ENCODE measurements at regions not wholly inside any gene's neighbourhood (a gene's known extent, or its start where the extent isn't known, plus 50 kb on each side); places are given as distances from the start of the nearest gene placed in this dataset.

GRCh38 chr1:50358962-50359361, 64.3 kb downstream of the DMRTA2 start:
- no peak for DNase-seq

DNA sequence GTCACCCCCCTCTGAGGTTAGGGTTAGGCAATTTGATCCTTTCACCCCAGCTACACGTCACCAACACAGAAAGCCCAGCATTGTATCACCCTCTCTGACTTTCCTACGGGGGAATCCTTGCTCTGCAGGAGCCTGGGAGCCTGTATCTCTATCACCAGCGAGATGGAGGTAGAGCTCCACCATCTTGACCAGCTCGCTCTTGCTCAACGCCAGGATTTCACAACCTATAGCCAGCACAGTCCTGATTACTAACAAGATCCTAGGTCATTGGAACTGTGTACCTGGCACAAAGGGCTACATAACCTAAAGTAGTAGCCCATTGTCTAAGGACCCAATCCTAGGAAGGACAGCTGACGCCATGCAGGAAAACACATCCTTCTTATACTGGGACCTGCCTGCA, 66.1 kb downstream of the DMRTA2 start:
- no peak for DNase-seq

- no peak for DNase-seq
Measured at GRCh38 chr1:50354813-50355212, 68.4 kb downstream of the DMRTA2 start.

DNA sequence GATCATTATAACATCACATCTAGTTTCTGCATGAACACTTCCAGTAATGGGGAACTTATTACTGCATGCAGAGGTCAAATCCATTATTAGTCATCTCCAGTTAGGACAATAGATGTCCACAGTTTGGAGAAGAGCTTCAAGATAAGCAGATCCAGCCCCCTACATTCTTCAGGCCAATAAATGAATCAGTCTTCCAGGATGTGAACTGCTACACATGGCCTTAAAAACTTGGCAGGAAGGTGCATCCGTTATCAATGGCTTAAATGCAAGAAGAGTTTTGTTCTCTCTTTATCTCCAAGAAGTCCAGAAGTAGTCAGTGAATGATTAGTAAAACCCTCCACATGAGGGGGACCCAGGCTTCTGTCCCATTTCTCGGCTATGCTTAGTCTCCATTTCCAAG, 70.8 kb downstream of the DMRTA2 start:
- DNase-seq = no peak

DNA sequence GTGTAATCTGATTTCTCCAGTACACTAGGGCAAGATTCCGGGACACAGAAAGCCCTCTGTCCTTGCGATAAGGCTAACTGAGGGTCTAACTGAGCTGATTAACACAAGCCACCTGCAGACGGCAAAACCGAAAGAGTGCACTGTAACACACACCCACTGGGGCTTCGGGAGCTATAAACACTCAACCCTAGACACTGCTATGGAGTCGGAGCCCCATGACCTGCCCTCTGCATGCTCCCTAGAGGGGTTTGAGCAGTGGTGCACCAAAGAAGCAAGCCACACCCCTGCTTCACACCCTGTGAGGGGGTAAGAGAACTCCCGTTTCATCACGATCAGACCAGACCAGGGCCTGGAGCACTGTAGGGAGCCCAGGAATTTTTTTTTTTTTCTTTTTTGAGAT, 72.4 kb downstream of the DMRTA2 start:
- DNase-seq = no peak

DNA sequence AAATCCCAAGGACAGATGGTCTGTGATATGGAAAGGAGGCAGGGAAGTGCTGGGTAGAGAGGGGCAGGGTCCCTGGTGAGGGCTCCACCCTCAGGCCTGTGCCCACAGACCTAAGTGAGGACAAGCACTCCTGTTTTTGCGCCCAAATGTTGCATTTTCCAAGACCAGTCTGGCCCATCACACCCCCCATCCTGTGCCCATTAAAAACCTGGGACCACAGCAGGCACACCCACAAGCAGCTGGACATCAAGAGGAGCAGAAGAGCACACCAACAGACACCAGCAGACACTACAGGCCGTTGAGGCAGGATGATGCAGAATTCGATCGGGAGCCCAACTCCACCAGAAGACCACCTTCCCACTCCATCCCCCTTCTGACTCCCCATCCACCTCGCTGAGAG, 72.8 kb downstream of the DMRTA2 start:
- no peak for DNase-seq

GRCh38 chr1:50349242-50349565, 74.0 kb downstream of the DMRTA2 start:
- DNase-seq = no peak

GRCh38 chr1:50348449-50349241, 74.6 kb downstream of the DMRTA2 start:
- peak; percentile 44 for DNase-seq

DNA sequence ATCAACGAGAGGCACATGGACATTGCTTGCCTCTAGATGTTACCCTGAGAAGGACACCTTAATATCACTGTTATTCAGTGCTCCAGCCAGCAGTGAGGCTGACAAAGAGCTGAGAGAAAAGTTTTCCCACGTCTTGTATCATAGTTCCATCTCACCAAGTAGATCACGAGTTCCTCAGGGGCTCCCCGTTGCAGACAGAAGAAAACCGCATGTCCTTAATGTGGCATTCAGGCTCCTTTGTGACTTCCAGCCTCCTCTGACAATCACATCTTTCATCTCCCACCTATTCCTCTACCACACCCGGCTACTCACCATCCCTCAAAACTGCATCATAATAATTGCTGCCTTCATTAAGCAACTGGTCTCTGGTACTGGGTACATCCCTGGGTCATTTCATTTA, 75.3 kb downstream of the DMRTA2 start:
- DNase-seq = no peak

DNA sequence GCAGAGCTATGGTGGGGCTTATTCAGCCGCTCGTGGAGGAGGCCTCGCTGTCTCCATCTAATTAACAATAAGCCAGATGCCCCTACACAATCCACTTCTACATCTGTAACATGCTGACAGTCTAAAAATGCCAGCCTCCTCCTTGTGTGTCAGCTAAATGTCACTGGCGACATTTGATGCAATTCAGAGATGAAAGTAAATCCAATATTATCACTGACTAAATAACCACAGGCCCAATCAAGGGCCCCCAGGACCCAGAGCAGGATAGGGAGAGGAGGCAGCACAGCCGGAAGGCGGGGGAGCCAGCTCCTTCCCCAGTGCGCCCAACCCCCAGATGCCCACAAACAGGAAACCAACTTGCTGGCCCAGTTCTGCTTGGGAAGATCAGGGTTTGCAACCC, 76.6 kb downstream of the DMRTA2 start:
- no peak for DNase-seq

GRCh38 chr1:50343323-50343722, 79.9 kb downstream of the DMRTA2 start:
- no peak for DNase-seq

DNA sequence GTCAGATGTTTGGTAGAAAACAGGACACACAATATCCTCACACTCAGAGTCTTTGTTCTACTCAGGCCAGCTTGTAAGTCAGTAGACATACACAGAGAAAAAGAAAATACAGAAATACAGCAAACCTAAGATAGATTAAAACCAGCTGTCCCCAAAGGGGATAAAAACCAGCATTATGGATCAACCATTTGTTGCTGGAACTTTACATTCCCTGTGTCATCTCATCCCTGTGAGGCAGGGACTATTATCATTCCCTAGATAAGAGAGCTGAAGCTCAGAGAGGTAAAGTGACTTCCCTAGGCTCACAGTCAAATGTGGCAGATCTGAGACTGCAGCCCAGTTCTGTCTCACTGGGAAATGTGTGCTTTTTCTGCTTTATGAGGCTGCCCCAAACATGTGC, 80.7 kb downstream of the DMRTA2 start:
- no peak for DNase-seq

- no peak for DNase-seq
Measured at GRCh38 chr1:50335036-50335435, 88.2 kb downstream of the DMRTA2 start.

- no peak for DNase-seq
Measured at GRCh38 chr1:50333595-50333974, 89.7 kb downstream of the DMRTA2 start.

DNA sequence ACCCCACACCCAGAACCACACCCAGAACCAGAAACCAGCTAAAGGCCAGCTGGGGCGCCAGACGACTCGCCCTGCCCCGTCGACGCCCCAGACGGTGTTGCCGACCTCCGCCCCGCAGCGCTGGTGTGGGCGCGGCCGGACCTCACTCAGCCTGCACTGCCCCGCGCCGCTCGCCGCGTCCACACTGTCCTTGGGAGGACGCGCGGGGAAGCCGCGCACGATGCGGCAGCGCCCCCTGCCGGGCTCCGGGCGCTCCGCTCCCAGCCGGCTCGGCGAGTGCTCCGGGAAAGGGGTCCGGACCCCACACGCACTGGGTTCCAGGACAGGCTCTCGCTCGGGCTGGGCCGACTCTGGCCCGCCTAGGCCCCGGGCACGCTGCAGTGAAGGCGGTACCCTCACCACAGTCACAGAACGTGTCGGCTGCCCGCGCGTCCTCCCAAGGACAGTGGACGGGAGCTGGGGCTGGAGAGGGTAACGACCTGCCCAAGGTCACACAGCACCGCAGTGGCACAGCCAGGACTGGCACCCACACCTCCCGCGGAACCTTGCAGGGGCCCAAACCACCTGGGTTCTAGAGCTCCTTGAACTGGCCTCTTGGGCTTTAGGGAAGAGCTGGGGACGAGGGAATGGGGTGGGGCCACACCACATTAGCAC, 90.2 kb downstream of the DMRTA2 start:
- DNase-seq = no peak

DNA sequence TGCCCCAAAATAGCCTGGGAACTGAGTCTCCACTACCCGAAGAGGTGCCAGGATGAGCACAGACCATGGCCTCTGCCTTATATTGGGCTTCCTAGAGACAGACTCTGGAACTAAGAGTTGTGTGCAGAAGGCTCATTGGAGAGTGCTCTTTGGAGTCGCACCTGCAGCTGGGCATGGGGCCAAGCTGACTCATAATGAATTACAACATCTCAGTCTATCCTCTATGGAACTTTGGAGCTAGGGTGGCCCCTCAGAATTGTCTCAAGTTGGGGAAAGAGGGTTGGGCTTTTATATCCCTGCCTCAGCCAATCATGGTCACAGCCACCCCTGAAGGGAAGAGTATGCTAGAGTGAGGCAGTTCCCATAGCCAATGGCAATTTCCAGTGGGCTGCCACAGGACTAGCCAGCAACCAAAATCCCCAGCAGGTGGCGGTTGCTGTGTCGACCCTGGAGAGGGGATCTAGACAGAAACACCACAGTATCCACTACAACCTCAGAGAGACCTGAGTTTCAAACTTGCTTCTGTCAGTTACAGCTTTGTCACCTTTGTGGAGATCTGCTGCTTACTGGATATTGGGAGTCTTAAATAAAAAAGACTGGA, 93.8 kb downstream of the DMRTA2 start:
- DNase-seq = no peak

DNA sequence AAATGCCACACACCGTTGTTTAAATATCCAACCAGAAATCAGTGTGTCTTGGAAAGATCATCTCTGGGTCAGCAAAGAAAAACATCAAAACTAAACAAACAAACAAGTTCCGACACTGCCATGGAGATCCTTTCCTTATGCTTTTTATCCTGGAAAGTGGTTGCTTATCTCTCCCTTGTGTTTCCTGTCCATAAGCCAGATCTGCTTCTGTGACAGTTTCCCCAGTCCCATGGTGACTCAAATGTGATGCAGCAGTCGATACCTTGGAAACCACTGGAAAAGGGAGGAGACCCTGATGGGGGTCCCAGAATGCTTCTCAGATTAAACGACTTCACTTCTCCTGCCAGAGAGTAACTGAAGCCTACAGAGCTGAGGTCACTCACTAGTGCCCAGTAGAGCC, 94.7 kb downstream of the DMRTA2 start:
- DNase-seq = no peak

DNA sequence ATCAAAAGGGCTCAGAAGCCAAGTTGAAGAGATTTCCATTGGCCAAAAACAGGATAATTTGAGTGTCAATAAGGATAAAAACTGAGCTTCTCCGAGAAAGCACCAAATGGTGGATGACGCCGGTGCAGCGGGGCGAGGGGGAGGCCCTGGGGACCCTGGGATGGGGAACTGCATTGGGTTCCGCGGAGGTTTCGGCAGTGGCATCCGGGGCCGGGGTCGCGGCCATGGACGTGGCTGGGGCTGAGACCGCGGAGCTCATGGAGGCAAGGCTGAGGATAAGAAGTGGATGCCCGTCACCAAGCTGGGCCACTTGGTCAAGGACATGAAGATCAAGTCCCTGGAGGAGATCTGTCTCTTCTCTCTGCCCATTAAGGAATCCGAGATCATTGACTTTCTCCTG, 97.2 kb downstream of the DMRTA2 start:
- DNase-seq = no peak

DNA sequence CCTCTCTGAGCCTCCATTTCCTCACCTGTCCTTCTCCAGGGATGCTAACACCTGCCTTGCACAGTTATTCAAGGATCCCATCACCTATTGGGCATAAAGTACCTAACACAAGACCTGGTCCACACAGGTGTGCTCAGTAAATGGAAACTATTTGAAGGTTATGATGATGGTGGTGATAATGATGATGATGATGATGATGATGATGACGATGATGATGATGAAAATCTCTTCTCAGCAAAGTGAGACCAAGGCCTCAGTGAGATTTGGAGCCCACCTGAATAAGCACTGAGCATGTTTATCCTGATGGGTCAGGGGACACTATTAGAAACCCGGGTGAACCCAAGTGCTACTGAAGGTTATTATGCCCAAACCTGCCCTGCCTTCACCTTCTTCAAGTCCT, 100.7 kb downstream of the DMRTA2 start:
- DNase-seq = no peak

- DNase-seq = no peak
Measured at GRCh38 chr1:50318428-50318827, 104.8 kb downstream of the DMRTA2 start.

GRCh38 chr1:50308878-50309277, 114.4 kb downstream of the DMRTA2 start:
- DNase-seq = peak; percentile 8

- DNase-seq = no peak
Measured at GRCh38 chr1:50305808-50306207, 117.4 kb downstream of the DMRTA2 start.

DNA sequence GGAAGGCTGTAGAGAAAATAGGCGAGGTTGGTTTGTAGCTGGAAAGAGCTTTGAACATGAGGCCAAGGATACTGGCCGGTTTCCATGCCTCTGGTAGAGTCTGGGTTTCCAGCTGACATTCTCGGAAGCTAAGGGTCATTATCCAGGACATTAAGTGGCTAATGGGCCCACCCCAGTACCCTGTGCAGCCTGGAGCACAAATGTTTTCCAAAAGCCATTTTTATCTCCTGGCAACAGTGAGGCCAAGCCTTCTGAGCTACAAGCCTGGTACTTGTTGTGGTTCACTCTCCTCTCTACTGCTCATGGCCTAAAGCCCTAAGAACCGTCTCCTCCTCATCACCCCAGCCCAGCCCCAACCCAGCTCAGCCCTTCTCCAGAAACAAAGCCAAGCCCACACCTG, 122.9 kb downstream of the DMRTA2 start:
- no peak for DNase-seq

GRCh38 chr1:50295566-50295965, 127.7 kb downstream of the DMRTA2 start:
- no peak for DNase-seq

DNA sequence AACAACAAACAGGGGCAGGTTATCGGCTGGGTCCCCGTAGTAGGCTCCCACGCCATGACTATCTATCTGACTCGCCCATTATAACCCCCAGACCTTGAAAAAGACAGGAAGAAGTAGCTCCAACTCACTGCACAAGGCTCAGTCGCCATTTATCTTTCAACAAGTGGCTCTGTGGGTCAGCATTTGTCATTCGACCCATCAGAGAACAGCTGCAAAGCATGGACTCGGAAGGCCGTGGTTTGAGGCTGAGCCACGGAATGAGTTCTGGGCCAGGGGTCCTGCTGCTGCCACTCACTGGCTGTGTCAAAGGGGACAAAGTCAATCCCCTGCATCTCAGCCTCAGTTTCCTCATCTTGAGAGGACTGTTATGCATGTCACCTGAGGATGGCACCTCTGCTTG, 131.0 kb downstream of the DMRTA2 start:
- no peak for DNase-seq

Data from NCI-H226 (cell line).